Brain microvascular endothelial cell (primary cell): ENCODE measurements at regions not wholly inside any gene's neighbourhood (a gene's known extent, or its start where the extent isn't known, plus 50 kb on each side); places are given as distances from the start of the nearest gene placed in this dataset.

ENCODE experiments used
- DNase-seq: peaks from one replicate; pipeline ENCODE4 v3.0.0-alpha.2; 2020
- H3K27ac ChIP-seq: fragments of 250-450 bp; sonication (Bioruptor Pico); 2 replicates; pipeline ENCODE4 v1.5.1; 2020; ENCODE audit warnings: mild to moderate bottlenecking, moderate library complexity
- H3K27me3 ChIP-seq: fragments of 250-450 bp; sonication (Bioruptor Pico); replicated peaks from 2 replicates; pipeline ENCODE4 v1.5.1; 2020; ENCODE audit warnings: mild to moderate bottlenecking
- H3K36me3 ChIP-seq: fragments of 250-450 bp; sonication (Bioruptor Pico); replicated peaks from 2 replicates; pipeline ENCODE4 v1.5.1; 2020; ENCODE audit warnings: mild to moderate bottlenecking
- H3K4me3 ChIP-seq: 2 replicates; pipeline ENCODE4 v1.5.1; 2011; ENCODE audit warnings: low read depth, mild to moderate bottlenecking, control low read depth, low read length, moderate library complexity
- in situ Hi-C: cut with HindIII; loops from 2 replicates; pipeline ENCODE4 v1.10.0; 2017; ENCODE audit warnings: low sequenced_read_pairs, low pct_ligation_motif_present
- TF ChIP-seq, protein P1 (sequence below): IDR thresholded peaks from 2 replicates; pipeline ENCODE4 v1.5.1; 2011; ENCODE audit warnings: low read depth, mild to moderate bottlenecking, moderate library complexity, low read length, control low read depth, inconsistent platforms; ENCODE audit errors: missing control alignments

DNA sequence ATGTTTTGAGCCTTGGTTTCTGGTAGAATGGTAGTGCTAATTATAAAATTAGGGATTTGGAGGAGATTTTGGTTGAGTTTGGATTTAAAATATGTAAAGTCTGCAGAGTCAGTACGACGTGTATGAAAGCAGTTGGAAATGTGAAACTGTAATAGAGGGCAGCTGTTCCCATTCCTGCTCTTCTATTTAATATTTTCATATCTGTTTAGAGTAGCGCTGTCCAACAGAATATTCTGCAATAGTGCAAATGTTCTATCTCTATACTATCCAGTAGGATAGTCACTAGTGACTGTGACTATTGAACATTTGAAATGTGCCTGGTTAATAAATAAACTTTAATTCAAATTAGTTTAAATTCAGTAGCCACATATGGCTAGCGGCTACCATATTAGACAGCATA lies 443.4 kb upstream of the SOX9 start:
- TF ChIP-seq, protein P1, sequence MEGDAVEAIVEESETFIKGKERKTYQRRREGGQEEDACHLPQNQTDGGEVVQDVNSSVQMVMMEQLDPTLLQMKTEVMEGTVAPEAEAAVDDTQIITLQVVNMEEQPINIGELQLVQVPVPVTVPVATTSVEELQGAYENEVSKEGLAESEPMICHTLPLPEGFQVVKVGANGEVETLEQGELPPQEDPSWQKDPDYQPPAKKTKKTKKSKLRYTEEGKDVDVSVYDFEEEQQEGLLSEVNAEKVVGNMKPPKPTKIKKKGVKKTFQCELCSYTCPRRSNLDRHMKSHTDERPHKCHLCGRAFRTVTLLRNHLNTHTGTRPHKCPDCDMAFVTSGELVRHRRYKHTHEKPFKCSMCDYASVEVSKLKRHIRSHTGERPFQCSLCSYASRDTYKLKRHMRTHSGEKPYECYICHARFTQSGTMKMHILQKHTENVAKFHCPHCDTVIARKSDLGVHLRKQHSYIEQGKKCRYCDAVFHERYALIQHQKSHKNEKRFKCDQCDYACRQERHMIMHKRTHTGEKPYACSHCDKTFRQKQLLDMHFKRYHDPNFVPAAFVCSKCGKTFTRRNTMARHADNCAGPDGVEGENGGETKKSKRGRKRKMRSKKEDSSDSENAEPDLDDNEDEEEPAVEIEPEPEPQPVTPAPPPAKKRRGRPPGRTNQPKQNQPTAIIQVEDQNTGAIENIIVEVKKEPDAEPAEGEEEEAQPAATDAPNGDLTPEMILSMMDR: no peak
- Histone ChIP-seq H3K4me3 (no peak overlapping the region), H3K36me3 (no peaks in the 10 kb centered on the region), H3K27me3 (no peaks in the 10 kb centered on the region), H3K27ac (no peak overlapping the region)
- no peak for DNase-seq
- in situ Hi-C loops: no loop called here

DNA sequence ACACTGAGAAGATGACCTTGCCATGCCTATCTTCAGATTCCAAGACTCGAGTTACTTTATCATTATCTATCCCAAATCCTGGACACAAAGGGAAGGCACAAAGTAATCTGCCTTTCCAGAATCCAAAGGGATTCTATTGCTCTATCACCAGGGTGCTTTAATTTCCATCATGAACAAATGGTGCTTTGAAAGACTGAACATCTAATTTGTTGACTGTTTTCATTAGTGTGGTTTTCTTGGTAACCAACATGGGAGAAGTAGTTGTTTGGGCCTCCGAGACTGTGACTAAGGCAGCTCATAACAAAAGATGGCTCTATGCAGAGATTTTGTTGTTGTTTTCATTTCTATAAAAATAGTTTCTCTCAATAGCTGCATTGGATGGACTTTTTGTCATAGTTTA lies 441.0 kb upstream of the SOX9 start:
- H3K27me3 ChIP-seq: no peaks in the 10 kb centered on the region
- H3K27ac ChIP-seq: no peak overlapping the region
- in situ Hi-C loops: no loop called here
- no peaks in the 10 kb centered on the region for H3K36me3 ChIP-seq
- TF ChIP-seq, protein P1: no peak
- no peak for DNase-seq
- H3K4me3 ChIP-seq: no peak overlapping the region

DNA sequence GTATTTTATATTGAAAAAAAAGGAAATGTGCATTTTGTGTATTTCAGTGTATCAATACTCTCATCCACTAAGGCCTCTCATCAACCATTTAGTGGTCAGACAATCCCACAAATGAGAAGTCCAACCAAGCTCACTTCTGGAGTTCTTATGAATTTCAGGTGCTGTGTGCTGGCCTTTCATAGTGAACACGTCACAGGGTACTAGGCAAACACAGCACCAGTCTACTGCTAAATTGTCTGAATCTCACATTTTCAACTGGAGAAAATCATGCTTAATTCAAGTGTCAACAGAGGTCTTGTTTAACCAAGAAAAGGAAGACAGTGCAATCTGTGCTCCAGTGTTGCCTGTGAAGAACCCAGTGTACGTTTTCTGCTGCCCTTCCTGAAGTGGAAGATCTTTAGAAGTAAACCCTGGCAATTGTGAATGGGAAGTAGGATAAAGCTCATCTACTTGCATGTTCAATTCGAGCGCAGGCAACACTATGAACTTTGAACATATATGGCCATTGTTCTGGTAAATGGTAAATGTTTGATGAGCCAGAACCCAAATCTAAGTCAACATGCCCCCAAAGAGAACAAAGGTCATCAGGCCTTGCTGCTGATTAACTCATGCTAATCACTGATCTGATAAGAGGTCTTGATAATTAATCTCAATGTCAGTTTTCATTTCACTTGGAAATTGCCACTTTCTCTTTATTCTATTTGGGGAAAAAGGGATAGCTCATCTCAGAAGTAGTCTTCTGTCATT lies 439.2 kb upstream of the SOX9 start:
- in situ Hi-C loops: no loop called here
- no peak for DNase-seq
- Histone ChIP-seq H3K27me3 (no peaks in the 10 kb centered on the region), H3K4me3 (no peak overlapping the region), H3K36me3 (no peaks in the 10 kb centered on the region), H3K27ac (no peak overlapping the region)
- TF ChIP-seq, protein P1: no peak

DNA sequence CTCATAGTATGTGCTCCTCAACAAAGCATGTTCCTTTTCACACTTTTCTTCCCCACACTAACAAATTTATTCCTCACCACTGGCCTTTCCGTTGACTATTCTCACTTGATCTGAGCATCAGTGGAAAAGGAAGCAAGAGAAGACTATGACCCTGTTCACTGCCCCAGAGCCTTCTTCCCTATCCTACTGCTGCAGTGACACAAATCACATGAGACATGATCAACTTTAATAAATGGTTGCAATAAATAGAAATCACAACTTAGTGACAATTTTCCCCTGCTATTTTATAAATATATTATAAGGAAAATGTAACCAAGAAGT lies 438.7 kb upstream of the SOX9 start:
- TF ChIP-seq, protein P1: no peak
- no peaks in the 10 kb centered on the region for H3K27me3 ChIP-seq
- no peak overlapping the region for H3K27ac ChIP-seq
- no peaks in the 10 kb centered on the region for H3K36me3 ChIP-seq
- DNase-seq: no peak
- in situ Hi-C loops: no loop called here
- no peak overlapping the region for H3K4me3 ChIP-seq

DNA sequence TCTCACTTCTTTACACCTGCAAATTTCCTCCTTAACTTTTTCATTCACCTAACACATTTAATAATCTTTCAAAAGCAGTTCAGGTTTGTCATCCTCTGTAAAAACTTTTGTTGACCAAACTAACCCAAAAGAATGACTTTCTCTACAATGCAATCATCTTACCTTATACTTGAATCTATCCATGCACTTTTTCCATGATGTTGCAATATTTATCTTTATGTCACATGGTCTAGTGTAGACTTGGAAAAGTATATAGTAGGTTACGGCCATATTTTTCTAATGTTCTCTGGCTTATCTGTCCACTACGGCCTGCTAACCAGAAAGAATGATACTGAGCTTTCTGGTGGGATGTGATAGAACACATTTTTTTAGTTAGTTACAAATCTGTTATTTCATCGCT lies 431.0 kb upstream of the SOX9 start:
- in situ Hi-C loops: no loop called here
- no peaks in the 10 kb centered on the region for H3K27me3 ChIP-seq
- TF ChIP-seq, protein P1: no peak

DNA sequence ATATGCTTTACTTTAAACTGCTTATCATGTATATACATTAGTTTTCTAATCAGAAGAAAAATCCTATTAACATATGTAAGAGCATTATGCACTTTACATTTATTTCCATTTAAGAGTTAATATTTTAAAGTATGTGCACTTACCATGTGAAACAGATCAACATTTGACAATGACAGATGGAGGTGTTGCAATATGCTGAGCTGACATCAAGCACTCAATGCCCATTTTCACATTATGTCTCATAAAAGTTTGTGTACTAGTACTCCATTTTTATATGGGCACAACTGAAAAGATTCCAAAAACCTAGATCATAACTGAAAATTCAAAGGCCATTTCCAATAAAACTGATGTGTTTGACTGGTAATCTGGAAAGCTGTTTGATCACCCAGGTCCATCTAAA lies 420.9 kb upstream of the SOX9 start:
- H3K36me3 ChIP-seq: no peaks in the 10 kb centered on the region
- in situ Hi-C loops: no loop called here
- H3K4me3 ChIP-seq: no peak overlapping the region
- no peaks in the 10 kb centered on the region for H3K27me3 ChIP-seq
- TF ChIP-seq, protein P1: no peak
- no peak for DNase-seq
- H3K27ac ChIP-seq: no peak overlapping the region

More for the DNA sequence above, 431.0 kb upstream of the SOX9 start:
- H3K27ac ChIP-seq: no peak overlapping the region
- no peak overlapping the region for H3K4me3 ChIP-seq
- no peaks in the 10 kb centered on the region for H3K36me3 ChIP-seq
- no peak for DNase-seq
